OCI-LY3 (cell line): ENCODE measurements at regions not wholly inside any gene's neighbourhood (a gene's known extent, or its start where the extent isn't known, plus 50 kb on each side); places are given as distances from the start of the nearest gene placed in this dataset.

Experiments
- H2AFZ ChIP-seq: fragments of 200-600, 300-600 bp; shearing (Covaris generic); 2 replicates; pipeline ENCODE4 v1.6.0; 2014; ENCODE audit warnings: antibody characterized with exemption, low read depth, low read length
- H3K27ac ChIP-seq: fragments of 200-600, 300-600 bp; sonication (generic); 2 replicates; pipeline ENCODE4 v1.5.1; 2014; ENCODE audit warnings: mild to moderate bottlenecking, low read length, moderate library complexity, mixed read lengths
- H3K27me3 ChIP-seq: fragments of 200-600, 300-600 bp; sonication (generic); 2 replicates; pipeline ENCODE4 v1.6.1; 2014; ENCODE audit warnings: low read depth, low read length, mixed read lengths
- H3K36me3 ChIP-seq: fragments of 200-600, 300-600 bp; sonication (generic); replicated peaks from 2 replicates; pipeline ENCODE3; 2014; ENCODE audit warnings: low read depth, low read length, mixed read lengths
- H3K4me1 ChIP-seq: fragments of 300-600, 200-600 bp; sonication (generic); 2 replicates; pipeline ENCODE4 v1.6.1; 2014; ENCODE audit warnings: low read length, mixed read lengths
- H3K4me2 ChIP-seq: fragments of 200-600, 300-600 bp; sonication (generic); 2 replicates; pipeline ENCODE4 v1.6.1; 2014; ENCODE audit warnings: low read length, mixed read lengths
- H3K4me3 ChIP-seq: fragments of 300-600, 200-600 bp; sonication (generic); 2 replicates; pipeline ENCODE4 v1.5.1; 2014; ENCODE audit warnings: antibody characterized with exemption, mild to moderate bottlenecking, low read length, moderate library complexity
- H3K79me2 ChIP-seq: fragments of 300-600, 200-600 bp; shearing (Covaris generic); 2 replicates; pipeline ENCODE4 v1.6.1; 2014; ENCODE audit warnings: mild to moderate bottlenecking, low read length, mixed read lengths
- H3K9ac ChIP-seq: fragments of 300-600, 200-600 bp; shearing (Covaris generic); 2 replicates; pipeline ENCODE4 v1.6.0; 2014; ENCODE audit warnings: mild to moderate bottlenecking, low read length, moderate library complexity
- H3K9me3 ChIP-seq: fragments of 200-600, 300-600 bp; shearing (Covaris generic); 2 replicates; pipeline ENCODE4 v1.6.1; 2014; ENCODE audit warnings: low read length, mixed read lengths; ENCODE audit not compliant: insufficient read depth
- H4K20me1 ChIP-seq: fragments of 200-600, 300-600 bp; sonication (generic); 2 replicates; pipeline ENCODE4 v1.6.1; 2016; ENCODE audit warnings: low read length, mixed read lengths; ENCODE audit not compliant: insufficient read depth
- CTCF ChIP-seq: fragments of 200-600, 300-600 bp; sonication (generic); IDR thresholded peaks from 2 replicates; pipeline ENCODE4 v1.5.1; 2014; ENCODE audit warnings: antibody characterized with exemption, low read length, low read depth
- EZH2phosphoT487 ChIP-seq: fragments of 200-600 bp; shearing (Covaris generic); IDR thresholded peaks from 2 replicates; pipeline ENCODE4 v1.6.1; 2018; ENCODE audit warnings: antibody characterized with exemption, mixed run types, low read depth

GRCh38 chr14:42057111-42057510 lies 450.4 kb downstream of the LRFN5 start:
- TF ChIP-seq EZH2phosphoT487 (no peak), CTCF (no peak)
- Histone ChIP-seq H3K36me3 (no peaks in the 10 kb centered on the region), H4K20me1 (no peaks in the 10 kb centered on the region), H3K4me3 (no peak overlapping the region), H3K4me2 (no peak overlapping the region), H3K27ac (no peak overlapping the region), H2AFZ (no peak overlapping the region), H3K79me2 (no peaks in the 10 kb centered on the region), H3K9ac (no peak overlapping the region), H3K9me3 (no peaks in the 10 kb centered on the region), H3K4me1 (no peaks in the 10 kb centered on the region), H3K27me3 (no peaks in the 10 kb centered on the region)

- H3K79me2 ChIP-seq: no peaks in the 10 kb centered on the region
- H4K20me1 ChIP-seq: no peaks in the 10 kb centered on the region
- no peaks in the 10 kb centered on the region for H3K9me3 ChIP-seq
- H3K27me3 ChIP-seq: no peaks in the 10 kb centered on the region
- peak overlapping the region; percentile 49; the same call in 1 of the 2 replicates for H2AFZ ChIP-seq
- H3K4me2 ChIP-seq: no peak overlapping the region
- no peaks in the 10 kb centered on the region for H3K36me3 ChIP-seq
- H3K27ac ChIP-seq: no peak overlapping the region
- H3K4me3 ChIP-seq: no peak overlapping the region
- H3K9ac ChIP-seq: no peak overlapping the region
- TF ChIP-seq EZH2phosphoT487 (no peak), CTCF (no peak)
- no peaks in the 10 kb centered on the region for H3K4me1 ChIP-seq
Observed at GRCh38 chr14:42047421-42048055, 440.9 kb downstream of the LRFN5 start.

GRCh38 chr14:42045383-42045782 lies 438.7 kb downstream of the LRFN5 start:
- no peak overlapping the region for H3K4me2 ChIP-seq
- no peak overlapping the region for H3K9ac ChIP-seq
- H3K4me1 ChIP-seq: no peaks in the 10 kb centered on the region
- H3K79me2 ChIP-seq: no peaks in the 10 kb centered on the region
- no peaks in the 10 kb centered on the region for H3K36me3 ChIP-seq
- H3K27me3 ChIP-seq: no peaks in the 10 kb centered on the region
- H3K4me3 ChIP-seq: no peak overlapping the region
- TF ChIP-seq CTCF (no peak), EZH2phosphoT487 (no peak)
- H3K27ac ChIP-seq: no peak overlapping the region
- H4K20me1 ChIP-seq: no peaks in the 10 kb centered on the region
- no peaks in the 10 kb centered on the region for H3K9me3 ChIP-seq
- H2AFZ ChIP-seq: no peak overlapping the region

GRCh38 chr14:42028607-42029006 lies 421.9 kb downstream of the LRFN5 start:
- Histone ChIP-seq H3K9me3 (no peaks in the 10 kb centered on the region), H2AFZ (no peak overlapping the region), H3K27me3 (no peaks in the 10 kb centered on the region), H3K4me1 (peaks cover 22% of the 10 kb centered on the region), H3K79me2 (no peaks in the 10 kb centered on the region), H3K9ac (no peak overlapping the region), H3K4me3 (no peak overlapping the region), H3K36me3 (no peaks in the 10 kb centered on the region), H4K20me1 (no peaks in the 10 kb centered on the region), H3K27ac (no peak overlapping the region), H3K4me2 (no peak overlapping the region)
- no peak for TF ChIP-seq EZH2phosphoT487
- TF ChIP-seq CTCF: no peak
